Neural cell (in vitro differentiated cells): ENCODE measurements at regions not wholly inside any gene's neighbourhood (a gene's known extent, or its start where the extent isn't known, plus 50 kb on each side); places are given as distances from the start of the nearest gene placed in this dataset.

Experiments
- CTCF ChIP-seq: fragments of 450-650 bp; IDR thresholded peaks from 2 replicates; pipeline ENCODE4 v1.5.1; 2014; ENCODE audit warnings: antibody characterized with exemption, mild to moderate bottlenecking, moderate library complexity; ENCODE audit not compliant: poor library complexity, severe bottlenecking
- EZH2 ChIP-seq: fragments of 200-600, 300-800 bp; shearing (Covaris generic), sonication (generic); IDR thresholded peaks from 2 replicates; pipeline ENCODE4 v1.6.1; 2014; ENCODE audit warnings: antibody characterized with exemption, low read length, borderline replicate concordance, mild to moderate bottlenecking; ENCODE audit not compliant: insufficient read depth, poor library complexity, severe bottlenecking

- no peak for TF ChIP-seq CTCF
- no peak for TF ChIP-seq EZH2
These were observed 104.2 kb upstream of the MAGI3 start for GRCh38 chr1:113286156-113286555.
